Epithelial cell of proximal tubule (primary cell): ENCODE measurements at regions not wholly inside any gene's neighbourhood (a gene's known extent, or its start where the extent isn't known, plus 50 kb on each side); places are given as distances from the start of the nearest gene placed in this dataset.

Source experiments
- DNase-seq: peaks from one replicate; pipeline ENCODE4 v3.0.0-alpha.2; 2011; ENCODE audit warnings: low read depth
- H3K4me3 ChIP-seq: 2 replicates; pipeline ENCODE4 v1.5.1; 2011; ENCODE audit warnings: low read depth, mild to moderate bottlenecking, low read length
- TF ChIP-seq, protein P1 (sequence below): conservative IDR thresholded peaks from 2 replicates; pipeline ENCODE4 v1.5.1; 2012; ENCODE audit warnings: low read depth, mild to moderate bottlenecking, low read length

DNA sequence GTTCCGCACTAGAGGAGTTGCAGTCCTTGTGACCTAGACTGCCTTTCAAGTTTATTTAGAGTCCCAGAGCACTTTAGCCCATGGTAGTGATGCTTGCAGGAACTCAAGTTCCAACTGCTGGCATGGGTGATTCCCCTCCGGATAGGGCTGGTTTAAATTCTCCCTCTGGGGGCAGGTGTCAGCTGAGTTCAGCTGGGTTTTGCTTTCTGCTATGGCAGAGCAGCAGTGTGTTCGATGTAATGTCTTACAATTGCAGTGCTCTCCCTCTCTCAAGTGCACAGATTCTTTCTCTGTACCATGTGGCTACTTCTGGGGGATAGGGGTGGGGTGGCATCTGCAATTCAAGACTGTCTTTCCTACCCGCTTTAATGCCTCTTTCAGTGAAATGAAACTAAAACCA lies 164.8 kb upstream of the ZIC3 start:
- TF ChIP-seq, protein P1, sequence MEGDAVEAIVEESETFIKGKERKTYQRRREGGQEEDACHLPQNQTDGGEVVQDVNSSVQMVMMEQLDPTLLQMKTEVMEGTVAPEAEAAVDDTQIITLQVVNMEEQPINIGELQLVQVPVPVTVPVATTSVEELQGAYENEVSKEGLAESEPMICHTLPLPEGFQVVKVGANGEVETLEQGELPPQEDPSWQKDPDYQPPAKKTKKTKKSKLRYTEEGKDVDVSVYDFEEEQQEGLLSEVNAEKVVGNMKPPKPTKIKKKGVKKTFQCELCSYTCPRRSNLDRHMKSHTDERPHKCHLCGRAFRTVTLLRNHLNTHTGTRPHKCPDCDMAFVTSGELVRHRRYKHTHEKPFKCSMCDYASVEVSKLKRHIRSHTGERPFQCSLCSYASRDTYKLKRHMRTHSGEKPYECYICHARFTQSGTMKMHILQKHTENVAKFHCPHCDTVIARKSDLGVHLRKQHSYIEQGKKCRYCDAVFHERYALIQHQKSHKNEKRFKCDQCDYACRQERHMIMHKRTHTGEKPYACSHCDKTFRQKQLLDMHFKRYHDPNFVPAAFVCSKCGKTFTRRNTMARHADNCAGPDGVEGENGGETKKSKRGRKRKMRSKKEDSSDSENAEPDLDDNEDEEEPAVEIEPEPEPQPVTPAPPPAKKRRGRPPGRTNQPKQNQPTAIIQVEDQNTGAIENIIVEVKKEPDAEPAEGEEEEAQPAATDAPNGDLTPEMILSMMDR, result no peak
- DNase-seq, result no peak
- no peak overlapping the region for H3K4me3 ChIP-seq

DNA sequence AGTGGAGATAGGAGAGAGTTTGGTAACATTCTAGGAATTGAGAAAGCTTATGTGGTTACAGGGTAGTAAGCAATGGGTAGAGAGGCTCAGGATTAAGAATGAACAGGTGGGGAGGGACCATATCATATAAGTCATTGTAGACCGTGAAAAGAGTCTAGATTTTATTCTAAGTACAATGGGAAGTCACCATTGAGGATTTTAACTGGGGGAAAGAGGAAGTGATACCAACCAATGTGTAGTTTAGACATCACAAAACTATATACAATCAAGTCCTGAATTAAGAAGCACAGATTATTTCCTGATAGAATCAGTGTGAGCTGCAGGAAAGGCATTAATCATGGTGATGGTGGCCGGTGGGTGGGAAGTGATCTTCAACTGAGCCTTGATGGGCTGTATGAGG lies 178.3 kb upstream of the ZIC3 start:
- no peak overlapping the region for H3K4me3 ChIP-seq
- DNase-seq, result no peak
- TF ChIP-seq, protein P1, result no peak

DNA sequence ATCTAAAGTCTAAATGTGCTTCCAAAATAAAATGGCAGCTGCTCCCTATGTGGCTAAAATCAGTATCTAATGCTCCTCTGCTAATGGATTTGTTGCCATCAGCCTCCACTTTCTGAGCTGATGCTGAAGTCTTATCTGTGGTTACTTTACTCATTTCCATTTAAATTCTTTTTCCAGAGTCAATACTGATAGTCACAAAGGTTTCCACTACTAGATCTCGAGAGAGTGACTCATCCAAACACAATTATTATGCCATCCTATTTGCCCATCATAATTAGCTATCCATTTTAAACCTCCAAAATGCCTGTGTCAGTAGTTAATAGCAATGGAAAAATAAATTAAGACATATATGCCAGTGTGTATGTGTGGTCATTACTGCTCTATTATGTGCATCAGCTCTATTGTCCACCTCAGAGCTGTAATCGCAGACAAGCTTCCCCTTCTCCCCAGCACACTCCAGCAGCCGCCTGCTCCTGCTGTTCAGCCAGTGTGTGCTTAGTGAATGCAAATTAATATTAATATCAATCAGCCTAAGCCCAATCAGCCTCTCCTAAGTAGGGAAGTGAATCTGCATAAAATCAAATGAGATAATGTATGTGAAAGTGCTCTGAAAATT lies 199.8 kb upstream of the ZIC3 start:
- DNase-seq, result no peak
- TF ChIP-seq, protein P1, result no peak
- no peak overlapping the region for H3K4me3 ChIP-seq

- TF ChIP-seq, protein P1, result no peak
- DNase-seq, result no peak
- no peak overlapping the region for H3K4me3 ChIP-seq
Measured at GRCh38 chrX:137363559-137363958, 202.4 kb upstream of the ZIC3 start.

DNA sequence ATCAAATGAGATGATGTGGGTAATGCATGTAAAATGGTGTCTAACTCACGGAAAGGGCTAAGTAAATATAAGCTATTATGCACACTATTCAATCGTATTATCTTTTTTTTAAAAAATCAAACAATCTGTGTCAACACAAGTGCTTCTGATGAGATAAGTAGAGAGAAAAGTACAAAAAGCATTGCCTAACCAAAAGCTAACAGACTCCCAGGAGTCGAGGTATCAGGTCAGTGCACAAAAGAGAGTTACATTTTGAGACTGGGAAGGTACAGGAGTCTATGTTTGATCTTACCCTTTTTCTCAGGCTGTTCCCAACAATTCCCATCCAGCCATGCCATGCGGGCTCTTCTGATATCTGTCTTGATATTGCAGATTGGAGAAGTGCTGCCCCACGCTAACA lies 203.3 kb upstream of the ZIC3 start:
- H3K4me3 ChIP-seq, result no peak overlapping the region
- TF ChIP-seq, protein P1, result no peak

GRCh38 chrX:137354851-137355250 lies 211.1 kb upstream of the ZIC3 start:
- DNase-seq, result no peak
- no peak overlapping the region for H3K4me3 ChIP-seq
- TF ChIP-seq, protein P1, result no peak

More for the DNA sequence above, 203.3 kb upstream of the ZIC3 start:
- DNase-seq, result no peak

DNA sequence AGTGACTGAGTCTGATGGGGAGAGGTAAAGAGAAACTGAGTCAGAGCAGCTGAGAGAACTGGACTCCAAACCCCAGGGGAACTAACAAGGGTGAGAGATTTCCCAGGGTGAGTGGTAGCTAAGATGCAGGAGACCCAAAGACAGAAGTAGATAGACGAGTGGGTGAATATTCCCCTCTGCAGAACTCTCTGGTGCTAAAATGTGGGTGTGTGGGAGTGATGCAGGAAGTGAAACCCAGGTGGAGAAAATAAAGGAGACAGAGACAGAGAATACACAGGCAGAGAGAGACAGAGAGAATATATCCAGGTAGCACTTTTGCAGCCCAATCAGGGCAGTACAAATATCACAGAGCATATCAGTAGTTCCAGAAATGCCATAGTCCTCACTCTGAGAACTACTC lies 212.5 kb upstream of the ZIC3 start:
- TF ChIP-seq, protein P1, result no peak
- DNase-seq, result no peak
- H3K4me3 ChIP-seq, result no peak overlapping the region
